ENCODE measurements at regions not wholly inside any gene's neighbourhood (a gene's known extent, or its start where the extent isn't known, plus 50 kb on each side); places are given as distances from the start of the nearest gene placed in this dataset.

- TF ChIP-seq CTCF (IDR thresholded peaks at IDR 0.05; ENCODE audit: borderline replicate concordance, insufficient read depth, low read depth, low read length), result no peak
- H3K4me3 ChIP-seq (ENCODE audit: low read depth, low read length), result no peak overlapping the region
These were observed 298.8 kb downstream of the MEX3B start for GRCh38 chr15:81747026-81747425.

GRCh38 chr15:81744364-81744763 is 301.5 kb downstream of the MEX3B start:
- no peak for TF ChIP-seq CTCF (IDR thresholded peaks at IDR 0.05; ENCODE audit: borderline replicate concordance, insufficient read depth, low read depth, low read length)
- no peak overlapping the region for H3K4me3 ChIP-seq (ENCODE audit: low read depth, low read length)

- H3K4me3 ChIP-seq (ENCODE audit: low read depth, low read length), result no peak overlapping the region
- no peak for TF ChIP-seq CTCF (IDR thresholded peaks at IDR 0.05; ENCODE audit: borderline replicate concordance, insufficient read depth, low read depth, low read length)
These were observed 305.4 kb downstream of the MEX3B start for GRCh38 chr15:81740416-81740815.

GRCh38 chr15:81729340-81729739 is 316.5 kb downstream of the MEX3B start:
- no peak for TF ChIP-seq CTCF (IDR thresholded peaks at IDR 0.05; ENCODE audit: borderline replicate concordance, insufficient read depth, low read depth, low read length)
- no peak overlapping the region for H3K4me3 ChIP-seq (ENCODE audit: low read depth, low read length)

- no peak for TF ChIP-seq CTCF (IDR thresholded peaks at IDR 0.05; ENCODE audit: borderline replicate concordance, insufficient read depth, low read depth, low read length)
- H3K4me3 ChIP-seq (ENCODE audit: low read depth, low read length), result no peak overlapping the region
These were observed 317.1 kb downstream of the MEX3B start for GRCh38 chr15:81728726-81729125.

GRCh38 chr15:81725590-81725989 is 320.2 kb downstream of the MEX3B start:
- H3K4me3 ChIP-seq (ENCODE audit: low read depth, low read length), result no peak overlapping the region
- no peak for TF ChIP-seq CTCF (IDR thresholded peaks at IDR 0.05; ENCODE audit: borderline replicate concordance, insufficient read depth, low read depth, low read length)

- H3K4me3 ChIP-seq (ENCODE audit: low read depth, low read length), result no peak overlapping the region
- TF ChIP-seq CTCF (IDR thresholded peaks at IDR 0.05; ENCODE audit: borderline replicate concordance, insufficient read depth, low read depth, low read length), result no peak
These were observed 321.3 kb downstream of the MEX3B start for GRCh38 chr15:81724536-81724935.
